ENCODE measurements at regions not wholly inside any gene's neighbourhood (a gene's known extent, or its start where the extent isn't known, plus 50 kb on each side); places are given as distances from the start of the nearest gene placed in this dataset.

GRCh38 chr2:67660871-67661270 is 263.7 kb downstream of the ETAA1 start:
- H3K9me3 Mint-ChIP-seq: peaks cover 0 to 4% (median 1%) of the 10 kb centered on the region in 7 donors
- Histone ChIP-seq H4K20me1 (ENCODE audit: insufficient read depth, low read length) (no peaks in the 10 kb centered on the region), H3K9me3 (replicated peaks in 1 of 2; ENCODE audit: control insufficient read depth in 1 of 2, insufficient read depth in 1 of 2, low read length in 2 of 2) (no peaks in the 10 kb centered on the region), H3K4me3 (replicated peaks in 1 of 3; ENCODE audit: low read depth in 2 of 3, low read length in 3 of 3) (no peak overlapping the region), H3K27me3 (ENCODE audit: control insufficient read depth in 2 of 2, insufficient read depth in 2 of 2, low read length in 2 of 2) (no peaks in the 10 kb centered on the region), H3K36me3 (replicated peaks in 1 of 2; ENCODE audit: control insufficient read depth in 1 of 2, insufficient read depth in 2 of 2, low read length in 2 of 2) (no peaks in the 10 kb centered on the region), H2AFZ (ENCODE audit: insufficient read depth, low read depth, low read length, poor library complexity, severe bottlenecking) (no peak overlapping the region), H3K27ac (ENCODE audit: low read depth in 1 of 2, low read length in 2 of 2) (no peak overlapping the region), H3K79me2 (ENCODE audit: insufficient read depth, low read length) (no peaks in the 10 kb centered on the region), H3K9ac (ENCODE audit: insufficient read depth, low read length, poor library complexity, severe bottlenecking) (no peak overlapping the region), H3K4me2 (replicated peaks; ENCODE audit: extremely low read depth, low read length, poor library complexity, severe bottlenecking) (no peak overlapping the region), H3K4me1 (ENCODE audit: control insufficient read depth in 1 of 2, insufficient read depth in 2 of 2, low read length in 2 of 2) (no peaks in the 10 kb centered on the region)
- DNase-seq: no peak
- no peak for TF ChIP-seq CTCF (IDR thresholded peaks at IDR 0.05)
- H3K27me3 Mint-ChIP-seq (ENCODE audit: low read depth in 3 of 3): peaks cover under 1 to 2% (median 1%) of the 10 kb centered on the region in 3 donors
- H3K4me1 Mint-ChIP-seq: no peaks in the 10 kb centered on the region
- no peak overlapping the region for H3K27ac Mint-ChIP-seq
- H3K36me3 Mint-ChIP-seq: no peaks in the 10 kb centered on the region
- no peak overlapping the region for H3K4me3 Mint-ChIP-seq
- intact Hi-C loops (cut with micrococcal nuclease): no loop called here

- Histone ChIP-seq H3K9me3 (replicated peaks in 1 of 2; ENCODE audit: control insufficient read depth in 1 of 2, insufficient read depth in 1 of 2, low read length in 2 of 2) (no peaks in the 10 kb centered on the region), H3K36me3 (replicated peaks in 1 of 2; ENCODE audit: control insufficient read depth in 1 of 2, insufficient read depth in 2 of 2, low read length in 2 of 2) (no peaks in the 10 kb centered on the region), H3K9ac (ENCODE audit: insufficient read depth, low read length, poor library complexity, severe bottlenecking) (no peak overlapping the region), H2AFZ (ENCODE audit: insufficient read depth, low read depth, low read length, poor library complexity, severe bottlenecking) (no peak overlapping the region), H3K27ac (ENCODE audit: low read depth in 1 of 2, low read length in 2 of 2) (no peak overlapping the region), H3K4me1 (ENCODE audit: control insufficient read depth in 1 of 2, insufficient read depth in 2 of 2, low read length in 2 of 2) (no peaks in the 10 kb centered on the region), H3K4me2 (replicated peaks; ENCODE audit: extremely low read depth, low read length, poor library complexity, severe bottlenecking) (no peak overlapping the region), H3K79me2 (ENCODE audit: insufficient read depth, low read length) (no peaks in the 10 kb centered on the region), H3K4me3 (replicated peaks in 1 of 3; ENCODE audit: low read depth in 2 of 3, low read length in 3 of 3) (no peak overlapping the region), H4K20me1 (ENCODE audit: insufficient read depth, low read length) (no peaks in the 10 kb centered on the region), H3K27me3 (ENCODE audit: control insufficient read depth in 2 of 2, insufficient read depth in 2 of 2, low read length in 2 of 2) (no peaks in the 10 kb centered on the region)
- DNase-seq: no peak
- TF ChIP-seq CTCF (IDR thresholded peaks at IDR 0.05): no peak
- no peaks in the 10 kb centered on the region for H3K36me3 Mint-ChIP-seq
- H3K27me3 Mint-ChIP-seq (ENCODE audit: low read depth in 3 of 3): peaks cover 1 to 5% (median 5%) of the 10 kb centered on the region in 3 donors
- no peak overlapping the region for H3K27ac Mint-ChIP-seq
- no peak overlapping the region for H3K4me3 Mint-ChIP-seq
- H3K4me1 Mint-ChIP-seq: no peaks in the 10 kb centered on the region
- H3K9me3 Mint-ChIP-seq: peaks cover 0 to 6% (median 1%) of the 10 kb centered on the region in 7 donors
- intact Hi-C loops (cut with micrococcal nuclease): no loop called here
Measured at GRCh38 chr2:67662222-67662621, 265.1 kb downstream of the ETAA1 start.
